ENCODE measurements at regions not wholly inside any gene's neighbourhood (a gene's known extent, or its start where the extent isn't known, plus 50 kb on each side); places are given as distances from the start of the nearest gene placed in this dataset.

DNA sequence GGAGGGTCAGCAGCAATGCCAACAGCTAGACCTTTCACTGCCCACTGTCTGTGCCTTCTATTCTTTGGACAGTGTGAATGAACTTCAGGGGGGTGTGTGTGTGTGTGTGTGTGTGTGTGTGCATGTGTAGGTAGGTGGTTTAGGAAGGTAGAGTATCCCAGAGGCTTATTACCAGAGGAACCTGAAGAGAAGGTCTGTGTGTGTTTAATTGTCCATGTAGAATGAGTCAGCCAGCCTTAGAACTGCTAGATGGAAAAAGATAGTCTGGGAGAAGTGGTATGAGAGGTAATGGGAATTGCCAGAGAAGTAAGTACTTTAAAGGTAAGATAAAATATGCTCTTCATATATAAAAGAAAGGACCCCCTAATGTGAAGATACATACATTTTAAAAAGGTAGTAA lies 522.2 kb downstream of the PIK3C3 start:
- Mint-ChIP-seq H3K27me3 (ENCODE audit: low read depth) (no peaks in the 10 kb centered on the region), H3K9me3 (no peaks in the 10 kb centered on the region), H3K27ac (no peak overlapping the region), H3K4me3 (no peak overlapping the region), H3K4me1 (peaks cover 21% of the 10 kb centered on the region), H3K36me3 (no peaks in the 10 kb centered on the region)
- TF ChIP-seq, protein P1, sequence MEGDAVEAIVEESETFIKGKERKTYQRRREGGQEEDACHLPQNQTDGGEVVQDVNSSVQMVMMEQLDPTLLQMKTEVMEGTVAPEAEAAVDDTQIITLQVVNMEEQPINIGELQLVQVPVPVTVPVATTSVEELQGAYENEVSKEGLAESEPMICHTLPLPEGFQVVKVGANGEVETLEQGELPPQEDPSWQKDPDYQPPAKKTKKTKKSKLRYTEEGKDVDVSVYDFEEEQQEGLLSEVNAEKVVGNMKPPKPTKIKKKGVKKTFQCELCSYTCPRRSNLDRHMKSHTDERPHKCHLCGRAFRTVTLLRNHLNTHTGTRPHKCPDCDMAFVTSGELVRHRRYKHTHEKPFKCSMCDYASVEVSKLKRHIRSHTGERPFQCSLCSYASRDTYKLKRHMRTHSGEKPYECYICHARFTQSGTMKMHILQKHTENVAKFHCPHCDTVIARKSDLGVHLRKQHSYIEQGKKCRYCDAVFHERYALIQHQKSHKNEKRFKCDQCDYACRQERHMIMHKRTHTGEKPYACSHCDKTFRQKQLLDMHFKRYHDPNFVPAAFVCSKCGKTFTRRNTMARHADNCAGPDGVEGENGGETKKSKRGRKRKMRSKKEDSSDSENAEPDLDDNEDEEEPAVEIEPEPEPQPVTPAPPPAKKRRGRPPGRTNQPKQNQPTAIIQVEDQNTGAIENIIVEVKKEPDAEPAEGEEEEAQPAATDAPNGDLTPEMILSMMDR (IDR thresholded peaks at IDR 0.05; ENCODE audit: unreplicated experiment) = no peak
- DNase-seq (ENCODE audit: low spot score in 2 of 2, unreplicated experiment in 2 of 2) = no peak

DNA sequence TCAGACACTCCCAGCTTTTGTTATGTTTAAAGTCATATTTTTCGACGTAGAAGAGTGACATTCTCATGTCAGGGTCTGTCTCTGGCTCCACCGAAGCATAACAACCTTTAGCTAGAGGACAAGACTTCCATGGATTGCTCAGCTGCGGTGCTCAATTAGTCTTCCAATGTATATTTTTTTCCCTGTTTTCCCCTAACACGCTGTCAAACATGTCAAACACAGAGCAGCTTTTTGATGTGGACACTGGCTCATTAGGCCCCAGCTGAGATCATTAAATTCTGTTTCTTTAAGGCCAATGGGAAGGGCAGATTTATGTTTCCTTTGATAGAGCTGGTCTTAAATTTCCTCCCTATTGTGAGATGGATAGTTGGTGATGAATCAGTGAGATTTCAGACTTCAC lies 525.4 kb downstream of the PIK3C3 start:
- Mint-ChIP-seq H3K4me1 (peaks cover 6% of the 10 kb centered on the region), H3K36me3 (peaks cover 3% of the 10 kb centered on the region), H3K9me3 (peaks cover 25% of the 10 kb centered on the region), H3K27ac (no peak overlapping the region), H3K27me3 (ENCODE audit: low read depth) (no peaks in the 10 kb centered on the region), H3K4me3 (no peak overlapping the region)
- TF ChIP-seq, protein P1 (IDR thresholded peaks at IDR 0.05; ENCODE audit: unreplicated experiment) = no peak
- DNase-seq (ENCODE audit: low spot score in 2 of 2, unreplicated experiment in 2 of 2) = no peak

DNA sequence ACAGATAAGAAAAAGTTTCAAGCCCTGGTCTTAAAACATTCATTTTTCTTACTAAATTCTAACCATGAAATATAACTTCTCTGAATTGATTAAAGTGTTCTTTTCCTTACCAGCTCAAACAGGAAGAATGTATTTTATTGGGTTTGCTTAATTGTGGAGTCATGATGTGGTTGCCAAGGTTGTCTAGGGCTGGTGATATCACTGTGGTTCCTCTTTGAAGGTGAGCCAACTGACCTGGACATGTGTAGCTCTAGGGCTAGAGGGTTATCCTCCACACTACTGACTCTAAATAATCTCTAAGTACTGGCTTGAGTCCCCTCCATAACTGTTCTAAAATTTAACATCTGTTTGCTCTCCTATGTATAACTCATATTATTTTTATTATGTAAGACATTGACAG lies 529.6 kb downstream of the PIK3C3 start:
- peaks cover 8% of the 10 kb centered on the region for H3K36me3 Mint-ChIP-seq
- no peak overlapping the region for H3K4me3 Mint-ChIP-seq
- H3K4me1 Mint-ChIP-seq = peaks cover 6% of the 10 kb centered on the region
- peaks cover 33% of the 10 kb centered on the region for H3K9me3 Mint-ChIP-seq
- no peaks in the 10 kb centered on the region for H3K27me3 Mint-ChIP-seq (ENCODE audit: low read depth)
- no peak for DNase-seq (ENCODE audit: low spot score in 2 of 2, unreplicated experiment in 2 of 2)
- no peak overlapping the region for H3K27ac Mint-ChIP-seq
- TF ChIP-seq, protein P1 (IDR thresholded peaks at IDR 0.05; ENCODE audit: unreplicated experiment) = no peak

DNA sequence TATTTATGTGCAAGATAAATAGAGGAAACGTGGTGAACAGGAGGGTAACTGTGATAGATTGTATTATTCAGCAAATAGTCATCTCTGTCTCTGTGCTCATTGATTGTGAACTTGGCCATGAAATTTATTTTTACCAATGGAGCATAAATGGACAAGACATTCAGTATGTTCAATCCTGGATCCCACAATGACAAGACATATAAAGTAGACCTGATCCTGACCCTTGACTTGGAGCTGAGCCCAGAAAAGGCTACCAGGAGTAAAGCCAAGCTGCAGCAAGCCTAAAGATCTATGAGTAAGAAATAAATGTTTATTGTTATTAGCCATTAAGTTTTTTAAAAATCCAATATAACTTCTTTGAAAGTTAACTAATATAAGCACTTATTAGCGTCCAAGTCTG lies 531.2 kb downstream of the PIK3C3 start:
- no peak for DNase-seq (ENCODE audit: low spot score in 2 of 2, unreplicated experiment in 2 of 2)
- Mint-ChIP-seq H3K9me3 (peaks cover 33% of the 10 kb centered on the region), H3K4me1 (no peaks in the 10 kb centered on the region), H3K27me3 (ENCODE audit: low read depth) (no peaks in the 10 kb centered on the region), H3K36me3 (peaks cover 8% of the 10 kb centered on the region), H3K27ac (no peak overlapping the region), H3K4me3 (no peak overlapping the region)
- TF ChIP-seq, protein P1 (IDR thresholded peaks at IDR 0.05; ENCODE audit: unreplicated experiment) = no peak

DNA sequence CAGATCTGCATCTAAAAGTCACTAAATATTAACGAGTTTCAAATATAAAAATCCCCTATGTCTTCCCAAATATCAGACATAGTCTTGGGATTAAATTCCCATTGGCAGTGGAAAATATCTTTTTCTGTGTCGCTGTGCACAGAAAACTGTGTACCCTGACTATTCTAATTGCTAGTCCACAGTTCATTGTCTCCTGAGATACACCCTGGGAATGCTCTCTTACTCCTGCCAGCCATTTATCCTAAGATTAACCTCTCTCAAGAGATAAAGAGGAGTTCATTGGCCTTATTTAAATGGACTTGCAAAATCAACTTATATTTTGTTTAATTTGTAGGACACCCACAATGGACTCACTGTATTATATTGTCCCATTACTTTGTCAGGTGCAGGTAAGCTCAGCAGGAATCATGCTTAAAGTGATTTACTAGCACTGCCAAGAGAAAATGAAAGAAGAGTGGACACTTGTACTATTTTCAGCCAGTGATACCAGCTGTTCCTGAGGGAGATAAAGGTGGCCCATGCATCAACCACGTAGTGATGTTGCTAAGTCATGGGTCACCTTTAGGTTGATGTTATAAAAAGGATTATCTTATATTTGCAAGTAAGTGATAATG lies 553.8 kb downstream of the PIK3C3 start:
- H3K27ac Mint-ChIP-seq = no peak overlapping the region
- H3K36me3 Mint-ChIP-seq = no peaks in the 10 kb centered on the region
- H3K27me3 Mint-ChIP-seq (ENCODE audit: low read depth) = no peaks in the 10 kb centered on the region
- no peak overlapping the region for H3K4me3 Mint-ChIP-seq
- H3K9me3 Mint-ChIP-seq = no peaks in the 10 kb centered on the region
- TF ChIP-seq, protein P1 (IDR thresholded peaks at IDR 0.05; ENCODE audit: unreplicated experiment) = no peak
- no peak for DNase-seq (ENCODE audit: low spot score in 2 of 2, unreplicated experiment in 2 of 2)
- peaks cover 1% of the 10 kb centered on the region for H3K4me1 Mint-ChIP-seq
